ENCODE measurements at regions not wholly inside any gene's neighbourhood (a gene's known extent, or its start where the extent isn't known, plus 50 kb on each side); places are given as distances from the start of the nearest gene placed in this dataset.
"Not testable (repeated sequence)": the region's sequence is repeated elsewhere in the genome, so short reads cannot be mapped to it uniquely, and the experiment has no call there.

DNA sequence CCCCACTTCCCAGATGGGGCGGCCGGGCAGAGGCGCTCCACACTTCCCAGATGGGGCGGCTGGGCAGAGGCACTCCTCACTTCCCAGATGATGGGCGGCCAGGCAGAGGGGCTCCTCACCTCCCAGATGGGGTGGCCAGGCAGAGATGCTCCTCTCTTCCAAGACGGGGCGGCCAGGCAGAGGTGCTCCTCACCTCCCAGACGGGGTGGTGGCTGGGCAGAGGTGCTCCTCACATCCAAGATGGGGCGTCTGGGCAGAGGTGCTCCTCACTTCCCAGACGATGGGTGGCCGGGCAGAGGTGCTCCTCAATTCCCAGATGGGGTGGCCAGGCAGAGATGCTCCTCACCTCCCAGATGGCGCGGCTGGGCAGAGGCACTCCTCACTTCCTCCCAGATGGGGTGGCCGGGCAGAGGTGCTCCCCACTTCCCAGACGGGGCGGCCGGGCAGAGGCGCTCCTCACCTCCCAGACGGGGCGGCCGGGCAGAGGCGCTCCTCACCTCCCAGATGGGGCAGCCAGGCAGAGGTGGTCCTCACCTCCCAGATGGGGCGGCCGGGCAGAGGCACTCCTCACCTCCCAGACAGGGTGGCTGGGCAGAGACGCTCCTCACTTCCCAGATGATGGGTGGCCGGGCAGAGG, 275.2 kb downstream of the LIPI start:
- DNase-seq (ENCODE audit: extremely low read depth, low read depth): not testable (repeated sequence)

DNA sequence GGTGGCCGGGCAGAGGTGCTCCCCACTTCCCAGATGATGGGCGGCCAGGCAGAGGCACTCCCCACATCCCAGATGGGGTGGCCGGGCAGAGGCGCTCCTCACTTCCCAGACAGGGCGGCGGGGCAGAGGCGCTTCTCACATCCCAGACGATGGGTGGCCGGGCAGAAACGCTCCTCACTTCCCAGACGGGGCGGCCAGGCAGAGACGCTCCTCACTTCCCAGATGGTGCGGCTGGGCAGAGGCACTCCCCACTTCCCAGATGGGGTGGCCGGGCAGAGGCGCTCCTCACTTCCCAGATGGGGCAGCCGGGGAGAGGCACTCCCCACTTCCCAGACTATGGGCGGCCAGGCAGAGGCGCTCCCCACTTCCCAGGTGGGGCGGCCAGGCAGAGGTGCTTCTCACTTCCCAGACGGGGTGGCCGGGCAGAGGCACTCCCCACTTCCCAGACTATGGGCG, 275.8 kb downstream of the LIPI start:
- not testable (repeated sequence) for DNase-seq (ENCODE audit: extremely low read depth, low read depth)

GRCh38 chr21:13923175-13923574, 287.6 kb downstream of the LIPI start:
- DNase-seq (ENCODE audit: extremely low read depth, low read depth): not testable (repeated sequence)

DNA sequence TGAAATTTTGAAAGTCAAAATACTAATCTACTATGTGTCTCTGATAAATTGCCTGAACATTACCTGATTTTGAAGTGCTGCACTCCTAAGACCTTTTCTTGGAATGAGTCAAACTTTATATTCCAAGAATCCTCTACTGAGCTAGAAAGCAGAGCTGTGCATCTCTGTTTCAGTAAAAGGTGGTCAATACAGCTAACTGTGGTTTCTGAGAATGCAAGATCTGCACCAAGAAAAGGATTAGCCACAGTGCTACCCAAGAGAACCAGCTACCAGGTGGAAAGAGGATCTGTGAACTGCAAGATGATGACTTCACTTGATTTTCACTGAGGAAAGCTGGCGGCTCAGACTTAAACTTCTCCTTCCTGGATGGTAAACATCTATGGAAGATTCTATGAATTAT, 289.3 kb downstream of the LIPI start:
- DNase-seq (ENCODE audit: extremely low read depth, low read depth): not testable (repeated sequence)

GRCh38 chr21:13907385-13907784, 297.8 kb downstream of the POTED start:
- DNase-seq (ENCODE audit: extremely low read depth, low read depth): not testable (repeated sequence)

DNA sequence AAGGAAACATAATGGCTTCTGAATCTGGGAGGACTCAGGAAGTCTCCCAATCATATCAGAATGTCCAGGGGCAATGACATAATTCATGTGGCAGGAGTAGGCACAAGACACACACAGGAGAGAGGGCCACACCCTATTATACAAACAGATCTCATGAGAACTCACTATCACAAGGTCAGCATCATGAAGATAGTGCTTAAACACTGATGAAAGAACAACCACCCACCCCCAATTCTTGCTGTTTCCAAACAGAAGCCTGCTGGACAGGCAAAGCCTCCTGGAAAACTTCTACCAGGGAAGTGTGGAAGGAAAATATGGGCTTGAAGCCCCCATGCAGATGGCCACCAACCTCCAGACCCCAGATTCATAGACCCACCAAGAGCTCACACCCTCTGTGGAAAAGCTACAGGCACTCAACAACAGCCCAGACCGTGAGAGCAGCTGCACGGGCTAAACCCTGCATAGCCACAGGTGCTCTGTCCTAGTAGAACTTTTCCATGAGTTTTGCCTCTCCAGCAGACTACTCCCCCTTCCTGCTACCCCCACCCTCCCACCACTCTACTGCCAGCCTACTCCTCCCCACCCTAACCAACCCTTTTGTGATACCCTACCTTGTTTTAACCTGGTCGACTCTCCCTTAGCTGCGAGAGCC, 287.1 kb downstream of the POTED start:
- not testable (repeated sequence) for DNase-seq (ENCODE audit: extremely low read depth, low read depth)

DNA sequence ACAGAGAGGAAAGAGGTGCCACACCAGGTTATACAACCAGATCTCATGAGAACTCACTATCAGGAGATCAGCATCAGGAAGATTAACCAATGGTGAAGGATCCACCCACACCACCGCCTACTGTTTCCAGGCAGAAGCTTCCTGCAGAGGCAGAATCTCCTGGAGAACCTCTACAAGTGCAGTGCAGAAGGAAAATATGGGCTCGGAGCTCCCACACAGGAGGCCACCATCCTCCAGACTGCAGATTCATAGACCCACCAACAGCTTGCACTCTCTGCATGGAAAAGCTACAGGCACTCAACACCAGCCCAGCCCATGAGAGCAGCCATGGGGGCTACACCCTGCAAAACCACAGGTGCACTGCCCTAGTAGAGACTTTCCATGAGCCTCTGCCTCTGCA, 284.0 kb downstream of the POTED start:
- not testable (repeated sequence) for DNase-seq (ENCODE audit: extremely low read depth, low read depth)

DNA sequence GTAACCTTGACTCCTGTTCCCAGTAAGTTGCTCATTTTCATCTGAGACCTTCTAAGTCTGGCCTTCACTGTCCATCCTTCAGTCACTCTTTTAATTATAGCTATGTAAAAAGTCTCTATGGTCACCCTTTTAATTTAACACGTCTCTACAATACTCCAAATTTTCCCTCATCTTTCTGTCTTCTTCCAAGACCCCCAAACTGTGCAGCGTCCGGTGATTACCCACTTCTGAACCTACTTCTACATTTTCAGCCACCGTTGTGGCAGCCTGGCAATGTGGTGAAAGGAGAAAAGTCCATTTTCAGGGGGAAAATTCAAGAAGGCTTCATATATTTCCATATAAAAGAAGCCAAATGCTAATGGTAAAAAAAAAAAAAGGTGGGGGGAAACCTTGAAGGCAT, 283.4 kb downstream of the POTED start:
- not testable (repeated sequence) for DNase-seq (ENCODE audit: extremely low read depth, low read depth)

DNA sequence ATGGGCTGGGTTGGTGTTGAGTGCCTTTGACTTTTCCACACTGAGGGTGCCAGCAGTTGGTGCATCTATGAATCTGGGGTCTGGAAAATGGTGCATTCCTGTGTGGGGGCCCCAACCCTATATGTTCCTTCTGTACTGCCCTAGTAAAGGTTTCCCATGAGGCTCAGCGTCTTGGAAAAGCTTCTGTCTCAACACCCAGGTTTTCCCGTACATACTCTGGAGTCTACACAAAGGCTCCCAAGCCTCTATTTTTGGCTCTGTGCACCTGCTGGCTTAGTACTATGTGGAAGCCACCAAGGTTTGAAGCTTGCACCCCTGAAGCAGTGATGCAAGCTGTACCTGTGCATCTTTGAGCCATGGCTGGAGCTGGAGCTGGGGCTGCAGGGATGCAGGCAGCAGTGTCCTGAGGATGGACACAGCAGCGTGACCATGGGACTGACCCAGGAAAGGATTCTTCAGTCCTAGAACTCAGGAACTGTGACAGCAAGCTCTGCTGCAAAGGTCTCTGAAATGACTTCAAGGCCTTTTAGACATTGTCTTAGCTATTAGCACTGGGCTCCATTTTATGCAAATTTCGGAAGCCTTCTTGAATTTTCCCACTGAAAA, 282.7 kb downstream of the POTED start:
- not testable (repeated sequence) for DNase-seq (ENCODE audit: extremely low read depth, low read depth)

DNA sequence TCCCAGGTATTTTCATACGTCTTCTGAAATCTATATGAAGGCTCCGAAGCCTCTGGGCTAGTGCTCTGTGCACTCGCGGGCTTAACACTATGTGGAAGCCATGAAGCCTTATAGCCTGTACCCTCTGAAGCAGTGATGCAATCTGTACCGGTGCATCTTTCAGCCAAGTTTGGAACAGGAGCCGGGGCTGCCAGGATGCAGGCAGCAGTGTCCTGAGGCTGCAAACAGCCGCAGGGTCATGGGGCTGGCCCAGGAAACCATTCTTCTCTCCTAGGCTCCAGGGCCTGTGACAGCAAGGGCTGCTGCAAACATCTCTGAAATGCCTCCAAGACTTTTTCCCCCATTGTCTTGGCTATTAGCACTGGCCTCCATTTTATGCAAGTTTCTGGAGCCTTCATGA, 279.6 kb downstream of the POTED start:
- DNase-seq (ENCODE audit: extremely low read depth, low read depth): not testable (repeated sequence)

DNA sequence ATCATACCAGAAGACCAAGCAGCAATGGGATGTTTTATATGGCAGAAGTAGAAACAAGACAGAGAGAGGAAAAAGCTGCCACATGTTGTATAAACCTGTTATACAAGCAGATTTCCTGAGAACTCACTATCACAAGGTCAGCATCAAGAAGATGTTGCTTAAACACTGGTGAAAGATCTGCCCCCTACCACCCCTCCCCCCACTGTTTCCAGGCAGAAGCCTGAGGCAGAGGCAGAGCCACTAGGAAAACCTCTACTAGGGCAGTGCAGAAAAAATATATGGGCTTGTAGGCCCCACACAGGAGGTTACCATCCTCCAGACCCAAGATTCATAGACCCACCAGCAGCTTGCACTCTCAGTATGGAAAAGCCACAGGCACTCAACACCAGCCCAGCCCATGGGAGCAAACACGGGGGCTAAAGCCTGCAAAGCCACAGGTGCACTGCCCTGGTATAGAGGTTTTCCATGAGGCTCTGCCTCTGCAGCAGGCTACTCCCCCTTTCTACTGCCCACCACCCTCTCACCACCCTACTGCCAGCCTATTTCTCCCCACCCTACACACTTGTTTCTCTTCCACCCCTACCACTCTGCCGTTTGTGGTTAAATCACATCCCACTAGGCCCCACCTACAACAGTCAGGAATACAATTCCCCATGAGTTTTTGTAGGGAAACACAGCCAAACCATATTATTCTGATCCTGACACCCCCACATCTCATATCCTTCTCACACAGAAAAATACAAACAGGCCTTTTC, 274.2 kb downstream of the POTED start:
- DNase-seq (ENCODE audit: extremely low read depth, low read depth): not testable (repeated sequence)

- DNase-seq (ENCODE audit: extremely low read depth, low read depth): not testable (repeated sequence)
Observed at GRCh38 chr21:13877503-13877902, 267.9 kb downstream of the POTED start.

DNA sequence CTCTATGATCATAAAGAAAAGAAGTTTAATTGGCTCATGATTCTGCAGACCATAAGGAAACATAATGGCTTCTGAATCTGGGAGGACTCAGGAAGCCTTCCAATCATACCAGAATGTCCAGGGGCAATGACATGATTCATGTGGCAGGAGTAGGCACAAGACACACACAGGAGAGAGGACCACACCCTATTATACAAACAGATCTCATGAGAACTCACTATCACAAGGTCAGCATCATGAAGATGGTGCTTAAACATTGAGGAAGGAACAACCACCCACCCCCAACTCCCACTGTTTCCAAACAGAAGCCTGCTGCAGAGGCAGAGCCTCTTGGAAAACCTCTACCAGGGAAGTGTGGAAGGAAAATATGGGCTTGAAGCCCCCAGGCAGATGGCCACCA, 267.4 kb downstream of the POTED start:
- DNase-seq (ENCODE audit: extremely low read depth, low read depth): not testable (repeated sequence)

DNA sequence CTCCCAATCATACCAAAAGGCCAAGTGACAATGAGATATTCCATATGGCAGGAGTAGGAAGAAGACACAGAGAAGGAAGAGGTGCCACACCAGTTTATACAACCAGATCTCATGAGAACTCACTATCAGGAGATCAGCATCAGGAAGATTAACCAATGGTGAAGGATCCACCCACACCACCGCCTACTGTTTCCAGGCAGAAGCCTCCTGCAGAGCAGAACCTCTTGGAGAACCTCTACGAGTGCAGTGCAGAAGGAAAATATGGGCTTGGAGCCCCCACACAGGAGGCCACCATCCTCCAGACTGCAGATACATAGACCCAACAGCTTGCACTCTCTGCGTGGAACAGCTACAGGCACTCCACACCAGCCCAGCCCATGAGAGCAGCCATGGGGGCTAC, 264.4 kb downstream of the POTED start:
- not testable (repeated sequence) for DNase-seq (ENCODE audit: extremely low read depth, low read depth)

DNA sequence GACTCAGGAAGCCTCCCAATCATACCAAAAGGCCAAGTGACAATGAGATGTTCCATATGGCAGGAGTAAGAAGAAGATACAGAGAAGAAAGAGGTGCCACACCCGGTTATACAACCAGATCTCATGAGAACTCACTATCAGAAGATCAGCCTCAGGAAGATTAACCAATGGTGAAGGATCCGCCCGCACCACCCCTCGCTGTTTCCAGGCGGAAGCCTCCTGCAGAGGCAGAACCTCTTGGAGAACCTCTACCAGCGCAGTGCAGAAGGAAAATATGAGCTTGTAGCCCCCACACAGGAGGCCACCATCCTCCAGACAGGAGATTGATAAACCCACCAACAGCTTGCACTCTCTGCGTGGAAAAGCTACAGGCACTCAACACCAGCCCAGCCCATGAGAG, 245.1 kb downstream of the POTED start:
- DNase-seq (ENCODE audit: extremely low read depth, low read depth): no peak

DNA sequence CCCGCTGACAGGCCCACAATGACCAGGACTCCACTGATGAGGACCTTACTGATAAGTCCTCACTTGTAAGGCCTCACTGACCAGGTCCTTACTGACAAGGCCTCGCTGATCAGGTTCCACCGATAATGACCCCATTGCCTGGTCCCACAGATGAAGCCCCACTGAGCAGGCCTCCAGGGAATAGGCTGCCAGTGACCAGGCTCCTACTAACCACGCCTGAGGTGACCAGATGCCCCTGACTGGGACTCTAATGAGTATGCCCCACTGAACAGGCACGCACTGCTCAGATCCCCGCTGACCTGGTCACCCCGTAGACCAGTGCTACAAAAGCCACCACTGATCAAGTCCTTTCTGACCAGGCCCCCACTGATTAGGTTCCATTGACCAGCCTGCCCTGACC, 241.2 kb downstream of the POTED start:
- DNase-seq (ENCODE audit: extremely low read depth, low read depth): not testable (repeated sequence)

DNA sequence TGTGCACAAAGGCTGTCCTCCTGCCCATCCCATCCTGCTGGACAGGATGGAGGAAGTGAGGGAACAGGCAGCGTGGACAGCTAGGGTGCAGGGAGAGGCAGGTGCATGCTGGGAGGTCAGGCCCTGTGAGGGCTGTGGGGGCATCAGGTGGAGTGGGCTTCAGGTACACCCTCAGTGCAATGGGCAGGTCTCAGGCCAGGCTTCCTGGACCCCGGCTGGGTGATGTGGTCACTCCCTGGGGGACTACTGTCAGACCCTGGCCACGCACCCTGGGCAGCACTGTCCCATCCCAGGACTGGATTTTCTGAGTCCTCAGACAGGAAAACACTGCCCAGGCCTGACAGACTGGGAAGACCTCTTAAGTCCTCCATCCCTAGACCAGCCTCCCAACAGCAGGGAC, 239.9 kb downstream of the POTED start:
- not testable (repeated sequence) for DNase-seq (ENCODE audit: extremely low read depth, low read depth)

DNA sequence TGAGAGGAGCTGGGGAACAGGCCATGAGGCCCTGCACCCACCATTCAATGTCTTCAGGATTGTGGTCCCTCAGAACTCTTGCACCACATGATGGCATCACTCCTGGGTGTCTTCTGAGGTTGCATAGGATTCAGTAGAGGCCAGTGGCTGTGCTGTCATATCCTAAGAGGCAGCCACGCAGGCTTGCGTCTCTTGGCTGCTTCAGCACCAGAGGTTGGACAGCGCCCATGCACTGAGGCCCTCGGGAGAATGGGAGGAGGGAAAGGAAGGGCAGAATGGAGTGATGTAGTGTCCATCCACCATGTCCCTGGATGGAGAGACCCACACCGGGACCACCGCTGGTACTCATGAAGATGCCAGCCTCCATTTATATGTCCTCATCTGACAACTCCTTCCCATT, 237.1 kb downstream of the POTED start:
- not testable (repeated sequence) for DNase-seq (ENCODE audit: extremely low read depth, low read depth)

- DNase-seq (ENCODE audit: extremely low read depth, low read depth): not testable (repeated sequence)
Observed at GRCh38 chr21:13844574-13844973, 235.0 kb downstream of the POTED start.

DNA sequence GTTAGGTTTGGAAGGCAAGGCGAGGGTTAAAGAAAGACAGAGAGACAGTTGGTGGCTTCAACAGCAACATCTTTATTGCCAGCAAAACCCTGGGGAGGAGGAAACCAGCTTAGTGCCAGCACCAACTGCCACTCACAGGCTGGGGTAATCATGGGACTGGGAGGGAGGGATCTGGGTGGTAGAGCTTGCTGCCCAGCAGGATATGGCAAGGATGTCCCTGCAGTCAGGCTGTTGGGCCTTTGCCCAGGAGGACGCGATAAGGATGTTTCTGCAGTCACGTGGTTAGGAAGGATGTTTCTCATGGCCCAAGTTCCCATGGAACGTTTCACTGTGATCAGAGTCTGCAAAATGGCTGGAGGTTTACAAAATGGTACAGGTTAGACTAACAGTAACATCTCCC, 233.5 kb downstream of the POTED start:
- DNase-seq (ENCODE audit: extremely low read depth, low read depth): not testable (repeated sequence)

DNA sequence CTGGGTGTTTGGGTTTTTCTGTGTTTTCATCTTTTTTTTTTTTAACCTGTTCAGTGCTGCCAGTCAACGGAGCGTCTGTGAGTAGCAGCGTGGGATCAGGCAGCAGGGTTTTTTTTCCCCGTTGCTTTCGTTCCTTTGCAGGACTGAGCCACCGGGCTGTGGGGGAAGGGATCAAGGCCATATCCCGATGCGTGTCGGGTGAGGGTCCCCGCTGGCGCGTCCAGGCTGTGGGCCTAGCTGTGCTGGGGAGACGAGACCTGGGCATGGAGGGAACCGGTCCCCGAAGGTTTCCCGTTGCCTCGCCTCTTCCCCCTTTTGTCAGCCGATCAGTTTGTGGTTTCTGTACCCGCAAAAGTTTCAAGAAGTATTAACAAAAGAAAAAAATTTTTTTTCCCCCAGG, 218.1 kb downstream of the POTED start:
- DNase-seq (ENCODE audit: extremely low read depth, low read depth): not testable (repeated sequence)
